MCF 10A (cell line): ENCODE measurements at regions not wholly inside any gene's neighbourhood (a gene's known extent, or its start where the extent isn't known, plus 50 kb on each side); places are given as distances from the start of the nearest gene placed in this dataset.

Source experiments
- BruUV-seq: library from RNA; stranded (reverse); fragments of 400-500 nt; replicated peaks from 2 replicates; lab custom pipeline; 2021; lab: Mats Ljungman, UMichigan
- CTCF ChIA-PET: fragments of 300-600 bp; sonication (Branson Sonifier 250); formaldehyde crosslinking; extraction: SDS; loops from one replicate; lab custom pipeline; 2021; ENCODE audit warnings: antibody characterized with exemption, inconsistent platforms; lab: Yijun Ruan, JAX
- POLR2A ChIA-PET: fragments of 300-600, 350-650 bp; sonication (Branson Sonifier 250); formaldehyde crosslinking; extraction: SDS; loops from one replicate; lab custom pipeline; 2020; ENCODE audit warnings: antibody characterized with exemption, inconsistent platforms; lab: Yijun Ruan, JAX
- DNase-seq: peaks from one replicate; pipeline ENCODE4 v3.0.0-alpha.2; 2018; ENCODE audit not compliant: unreplicated experiment
- H3K27ac Mint-ChIP-seq: one replicate; pipeline ENCODE4 v1.8.0; 2022; ENCODE audit warnings: mild to moderate bottlenecking, low read depth, mixed read lengths; ENCODE audit not compliant: unreplicated experiment
- H3K27me3 Mint-ChIP-seq: one replicate; pipeline ENCODE4 v1.8.0; 2022; ENCODE audit warnings: mixed read lengths; ENCODE audit not compliant: insufficient read depth, unreplicated experiment
- H3K36me3 Mint-ChIP-seq: one replicate; pipeline ENCODE4 v1.8.0; 2022; ENCODE audit warnings: mild to moderate bottlenecking, moderate library complexity, mixed read lengths; ENCODE audit not compliant: insufficient read depth, unreplicated experiment
- H3K4me1 Mint-ChIP-seq: one replicate; pipeline ENCODE4 v1.8.0; 2022; ENCODE audit warnings: mixed read lengths; ENCODE audit not compliant: insufficient read depth, unreplicated experiment
- H3K4me3 Mint-ChIP-seq: one replicate; pipeline ENCODE4 v1.8.0; 2022; ENCODE audit warnings: mild to moderate bottlenecking, moderate library complexity, mixed read lengths; ENCODE audit not compliant: unreplicated experiment
- H3K9me3 Mint-ChIP-seq: one replicate; pipeline ENCODE4 v1.8.0; 2022; ENCODE audit warnings: mixed read lengths; ENCODE audit not compliant: unreplicated experiment
- intact Hi-C: fragments of 100-400 bp; cut with micrococcal nuclease; formaldehyde crosslinking; loops from 2 replicates; pipeline ENCODE4 v1.14.1; 2022
- TF ChIP-seq, protein P1 (sequence below): fragments of 200-600 bp; IDR thresholded peaks from one replicate; pipeline ENCODE4 v1.8.0; 2022; ENCODE audit warnings: antibody characterized with exemption, mild to moderate bottlenecking; ENCODE audit not compliant: unreplicated experiment

GRCh38 chr3:110579840-110580550 is 491.6 kb upstream of the NECTIN3 start:
- Mint-ChIP-seq H3K27ac (no peak overlapping the region), H3K9me3 (no peaks in the 10 kb centered on the region), H3K36me3 (no peaks in the 10 kb centered on the region), H3K4me1 (peaks cover 31% of the 10 kb centered on the region), H3K4me3 (no peak overlapping the region), H3K27me3 (no peaks in the 10 kb centered on the region)
- BruUV-seq: no TSS peak
- TF ChIP-seq, protein P1, sequence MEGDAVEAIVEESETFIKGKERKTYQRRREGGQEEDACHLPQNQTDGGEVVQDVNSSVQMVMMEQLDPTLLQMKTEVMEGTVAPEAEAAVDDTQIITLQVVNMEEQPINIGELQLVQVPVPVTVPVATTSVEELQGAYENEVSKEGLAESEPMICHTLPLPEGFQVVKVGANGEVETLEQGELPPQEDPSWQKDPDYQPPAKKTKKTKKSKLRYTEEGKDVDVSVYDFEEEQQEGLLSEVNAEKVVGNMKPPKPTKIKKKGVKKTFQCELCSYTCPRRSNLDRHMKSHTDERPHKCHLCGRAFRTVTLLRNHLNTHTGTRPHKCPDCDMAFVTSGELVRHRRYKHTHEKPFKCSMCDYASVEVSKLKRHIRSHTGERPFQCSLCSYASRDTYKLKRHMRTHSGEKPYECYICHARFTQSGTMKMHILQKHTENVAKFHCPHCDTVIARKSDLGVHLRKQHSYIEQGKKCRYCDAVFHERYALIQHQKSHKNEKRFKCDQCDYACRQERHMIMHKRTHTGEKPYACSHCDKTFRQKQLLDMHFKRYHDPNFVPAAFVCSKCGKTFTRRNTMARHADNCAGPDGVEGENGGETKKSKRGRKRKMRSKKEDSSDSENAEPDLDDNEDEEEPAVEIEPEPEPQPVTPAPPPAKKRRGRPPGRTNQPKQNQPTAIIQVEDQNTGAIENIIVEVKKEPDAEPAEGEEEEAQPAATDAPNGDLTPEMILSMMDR: no peak
- CTCF ChIA-PET: no interaction called here
- peak; percentile 40 for DNase-seq
- POLR2A ChIA-PET: no interaction called here
- intact Hi-C loops: loop anchor here (5.0 kb wide), 1 partner anchor 53 kb away; no protein-coding TSS in a partner anchor

- Mint-ChIP-seq H3K4me1 (peaks cover 17% of the 10 kb centered on the region), H3K36me3 (no peaks in the 10 kb centered on the region), H3K27ac (no peak overlapping the region), H3K27me3 (no peaks in the 10 kb centered on the region), H3K4me3 (no peak overlapping the region), H3K9me3 (no peaks in the 10 kb centered on the region)
- CTCF ChIA-PET: interaction anchor here (0.8 kb wide), 1 partner anchor 135 kb away, joined by 3 read pairs; no protein-coding TSS in a partner anchor
- TF ChIP-seq, protein P1: no peak
- no TSS peak for BruUV-seq
- intact Hi-C loops: no loop called here
- POLR2A ChIA-PET: no interaction called here
- no peak for DNase-seq
Observed at GRCh38 chr3:110583373-110583935, 488.2 kb upstream of the NECTIN3 start.

- no peaks in the 10 kb centered on the region for H3K4me1 Mint-ChIP-seq
- TF ChIP-seq, protein P1: no peak
- H3K4me3 Mint-ChIP-seq: no peak overlapping the region
- no peak overlapping the region for H3K27ac Mint-ChIP-seq
- no TSS peak for BruUV-seq
- ChIA-PET POLR2A (interaction anchor here (1.2 kb wide), 1 partner anchor 12 kb away, joined by 3 read pairs; no protein-coding TSS in a partner anchor), CTCF (no interaction called here)
- no peak for DNase-seq
- intact Hi-C loops: no loop called here
- H3K27me3 Mint-ChIP-seq: no peaks in the 10 kb centered on the region
- peaks cover 17% of the 10 kb centered on the region for H3K9me3 Mint-ChIP-seq
- H3K36me3 Mint-ChIP-seq: no peaks in the 10 kb centered on the region
Observed at GRCh38 chr3:110588906-110589305, 482.7 kb upstream of the NECTIN3 start.

GRCh38 chr3:110589341-110589740 is 482.3 kb upstream of the NECTIN3 start:
- CTCF ChIA-PET: no interaction called here
- intact Hi-C loops: no loop called here
- no peaks in the 10 kb centered on the region for H3K36me3 Mint-ChIP-seq
- DNase-seq: no peak
- TF ChIP-seq, protein P1: no peak
- no peak overlapping the region for H3K27ac Mint-ChIP-seq
- POLR2A ChIA-PET: interaction anchor here (1.2 kb wide), 1 partner anchor 13 kb away, joined by 3 read pairs; no protein-coding TSS in a partner anchor
- no peaks in the 10 kb centered on the region for H3K27me3 Mint-ChIP-seq
- H3K9me3 Mint-ChIP-seq: peaks cover 17% of the 10 kb centered on the region
- H3K4me1 Mint-ChIP-seq: no peaks in the 10 kb centered on the region
- no TSS peak for BruUV-seq
- H3K4me3 Mint-ChIP-seq: no peak overlapping the region
